NCI-H510A (cell line): ENCODE measurements at regions not wholly inside any gene's neighbourhood (a gene's known extent, or its start where the extent isn't known, plus 50 kb on each side); places are given as distances from the start of the nearest gene placed in this dataset.
"Not testable (repeated sequence)": the region's sequence is repeated elsewhere in the genome, so short reads cannot be mapped to it uniquely, and the experiment has no call there.

Source experiments
- DNase-seq: peaks from one replicate; lab custom pipeline; 2025; lab: John Stamatoyannopoulos, UW

DNA sequence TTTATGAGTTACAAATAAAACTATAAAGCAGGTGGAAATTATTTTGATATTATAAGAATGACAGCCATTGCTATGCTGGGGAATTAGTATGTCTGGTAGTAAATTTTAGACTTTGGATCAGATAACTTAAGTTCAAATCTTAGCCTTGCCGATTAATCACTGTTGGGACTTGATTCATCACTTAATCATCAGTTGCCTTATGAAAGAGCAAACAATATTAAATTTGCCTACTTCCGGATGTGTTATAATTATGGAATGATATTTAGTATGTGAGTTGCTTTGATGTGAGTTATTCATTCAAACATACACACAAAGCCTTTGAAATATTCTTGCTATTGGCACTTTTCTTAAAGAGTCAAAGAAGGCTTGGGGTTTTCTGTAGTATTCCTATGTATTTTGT lies 717.7 kb downstream of the BRINP1 start:
- DNase-seq: no peak

DNA sequence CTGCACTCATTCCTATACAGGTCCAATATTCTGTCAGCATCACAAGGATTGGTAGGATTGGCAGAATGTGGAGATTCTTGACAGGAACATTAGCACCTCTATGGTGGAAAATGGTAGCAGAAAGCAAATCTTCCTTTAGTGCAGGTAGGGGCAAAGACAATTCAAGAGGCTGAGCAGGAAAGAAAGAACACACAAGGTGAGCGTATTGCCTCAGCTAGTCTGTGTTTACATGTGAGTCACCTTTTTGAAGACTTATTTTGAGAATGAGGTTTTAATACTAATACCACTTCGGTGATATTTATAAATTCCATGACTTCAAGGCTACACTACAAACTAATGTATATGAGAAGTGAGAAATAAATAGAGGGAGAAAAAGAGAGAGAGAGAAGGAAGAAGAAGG lies 717.0 kb downstream of the BRINP1 start:
- DNase-seq: no peak

DNA sequence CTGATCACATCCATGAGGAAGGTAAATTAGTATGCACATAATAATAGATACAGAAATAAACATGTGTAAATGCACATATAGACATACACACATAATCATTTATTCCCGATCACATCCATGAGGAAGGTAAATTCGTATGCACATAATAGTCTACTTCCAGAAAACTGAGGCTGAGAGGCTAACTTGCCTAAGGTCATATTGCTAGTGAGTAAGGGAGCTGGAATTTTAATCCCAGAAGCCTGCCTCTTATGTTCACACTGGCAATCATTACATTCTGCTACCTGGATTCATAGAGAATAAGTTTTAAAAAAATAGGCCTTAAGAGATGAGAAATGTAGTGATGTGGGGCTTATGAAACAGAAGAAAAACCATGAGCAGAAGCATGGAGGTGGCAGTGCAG lies 716.3 kb downstream of the BRINP1 start:
- DNase-seq: no peak

DNA sequence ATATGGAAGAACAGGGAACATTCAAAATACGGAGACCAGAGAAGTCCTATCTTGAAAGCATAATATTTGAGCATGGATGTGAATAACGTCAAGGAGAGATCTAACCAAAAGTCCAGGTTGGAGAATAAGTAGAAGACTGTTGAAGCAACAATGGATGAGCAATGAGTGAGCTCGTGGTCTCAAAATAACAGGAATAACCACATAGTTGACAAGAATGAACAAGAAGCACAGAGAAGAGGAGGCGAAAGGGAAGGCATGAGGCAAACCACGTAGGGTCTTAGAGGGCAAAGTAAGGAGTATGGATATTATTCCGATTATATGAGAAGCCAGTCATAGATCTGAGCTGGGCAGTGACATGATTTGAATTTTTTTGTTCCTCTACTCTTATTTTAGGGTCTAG lies 710.2 kb downstream of the BRINP1 start:
- DNase-seq: no peak

DNA sequence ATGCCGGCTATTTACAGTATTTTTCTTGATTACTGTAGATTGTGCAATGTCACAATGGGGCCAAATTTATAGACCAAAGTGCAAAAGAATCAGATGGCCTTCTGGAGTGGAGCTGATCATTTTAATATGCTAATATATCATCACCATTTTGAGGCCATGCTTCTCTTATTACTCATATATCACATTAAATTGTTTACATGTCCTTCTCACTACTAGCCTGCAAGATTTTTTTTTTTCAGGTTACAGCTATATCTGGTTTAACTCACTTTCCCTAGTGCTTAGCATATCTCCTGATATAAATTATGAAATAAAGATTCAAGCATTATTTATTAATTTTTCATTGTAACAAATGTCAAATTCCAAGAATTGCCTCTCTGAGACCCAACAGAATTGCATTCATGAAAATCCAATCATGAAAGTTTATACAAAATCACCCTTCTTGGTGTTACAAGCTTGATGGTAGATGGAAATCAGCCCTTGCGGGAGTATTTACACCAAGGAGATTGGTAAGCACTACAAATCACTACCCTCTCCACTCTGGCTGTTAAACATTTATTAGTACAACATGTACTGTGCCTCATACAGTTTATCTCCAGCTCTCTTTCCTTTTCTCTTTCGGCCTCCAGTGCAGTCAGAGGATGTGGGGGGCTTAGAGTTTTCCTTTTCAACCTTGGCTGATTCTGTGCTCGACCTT lies 703.9 kb downstream of the BRINP1 start:
- DNase-seq: no peak

DNA sequence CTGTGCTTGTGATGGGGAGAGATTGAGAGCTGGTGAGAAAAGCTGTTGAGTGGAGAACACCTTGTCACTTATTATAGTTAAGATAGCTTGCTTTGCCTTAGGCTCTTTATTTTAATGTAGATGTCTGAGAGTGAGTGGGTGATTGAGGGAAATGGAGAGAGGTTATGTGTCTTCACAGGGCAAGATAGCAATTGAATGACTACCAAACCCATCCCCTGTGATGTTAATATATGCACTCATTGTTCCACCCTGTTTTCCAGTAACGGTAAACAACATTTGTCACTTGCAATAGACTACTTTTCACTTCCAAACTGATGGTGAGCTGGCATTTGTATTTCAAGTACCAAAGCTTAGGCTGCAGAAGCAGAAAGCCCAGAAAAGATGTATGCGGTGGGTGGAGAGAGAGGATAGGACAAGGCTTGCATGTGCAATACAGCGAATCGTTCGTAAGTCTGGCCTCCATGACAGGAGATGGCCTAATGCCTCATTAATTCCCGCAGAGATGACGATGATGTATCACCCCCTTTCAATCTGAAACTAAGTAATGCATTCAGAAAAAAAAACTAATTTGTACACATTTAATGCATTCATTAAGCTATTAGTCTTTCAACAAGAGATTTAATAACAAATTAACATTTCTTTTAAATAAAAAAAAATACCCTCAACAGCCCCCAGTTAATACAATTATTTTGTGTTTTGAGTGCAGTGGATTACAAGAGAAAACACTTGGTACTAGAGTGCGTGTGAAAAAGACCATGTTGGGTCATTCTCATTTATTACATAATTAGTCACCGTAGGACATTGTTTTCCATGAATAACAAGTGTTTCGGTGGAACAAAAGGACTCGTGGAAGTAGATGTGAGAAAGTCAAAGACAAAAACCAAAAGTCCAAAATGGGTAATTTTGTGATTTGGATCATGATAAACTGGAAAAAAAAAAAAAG lies 699.0 kb downstream of the BRINP1 start:
- no peak for DNase-seq

DNA sequence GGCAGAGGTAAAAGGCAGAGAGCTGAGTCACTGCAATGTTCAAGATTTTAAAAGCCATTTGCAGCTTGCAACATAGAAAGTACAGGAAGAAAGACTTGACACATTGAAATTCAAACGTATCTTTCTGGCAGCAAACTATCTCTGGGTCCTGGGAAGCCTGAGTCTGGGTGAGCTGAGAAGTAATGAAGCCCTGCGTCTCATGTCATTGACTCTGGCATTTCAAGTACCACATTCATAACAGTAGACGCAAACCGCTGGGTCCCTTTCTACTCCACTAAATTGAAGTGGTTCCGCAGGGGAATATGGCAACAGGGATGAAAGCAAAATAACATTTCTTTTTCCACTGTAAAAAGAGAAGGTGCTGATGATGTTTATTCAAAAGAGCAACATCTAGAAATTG lies 694.3 kb downstream of the BRINP1 start:
- no peak for DNase-seq

DNA sequence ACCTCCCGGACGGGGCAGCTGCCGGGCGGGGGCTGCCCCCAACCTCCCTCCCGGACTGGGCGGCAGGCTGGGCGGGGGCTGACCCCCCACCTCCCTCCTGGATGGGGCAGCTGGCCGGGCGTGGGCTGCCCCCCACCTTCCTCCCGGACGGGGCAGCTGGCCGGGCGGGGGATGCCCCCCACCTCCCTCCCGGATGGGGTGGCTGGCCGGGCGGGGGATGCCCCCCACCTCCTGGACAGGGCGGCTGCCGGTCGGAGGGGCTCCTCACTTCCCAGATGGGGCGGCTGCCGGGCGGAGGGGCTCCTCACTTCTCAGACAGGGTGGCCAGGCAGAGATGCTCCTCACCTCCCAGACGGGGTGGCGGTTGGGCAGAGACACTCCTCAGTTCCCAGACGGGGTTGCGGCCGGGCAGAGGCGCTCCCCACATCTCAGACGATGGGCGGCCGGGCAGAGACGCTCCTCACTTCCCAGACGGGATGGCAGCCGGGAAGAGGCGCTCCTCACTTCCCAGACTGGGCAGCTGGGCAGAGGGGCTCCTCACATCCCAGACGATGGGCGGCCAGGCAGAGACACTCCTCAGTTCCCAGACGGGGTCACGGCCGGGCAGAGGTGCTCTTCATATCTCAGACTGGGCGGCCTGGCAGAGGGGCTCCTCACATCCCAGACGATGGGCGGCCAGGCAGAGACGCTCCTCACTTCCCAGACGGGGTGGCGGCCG lies 691.1 kb downstream of the BRINP1 start:
- not testable (repeated sequence) for DNase-seq

DNA sequence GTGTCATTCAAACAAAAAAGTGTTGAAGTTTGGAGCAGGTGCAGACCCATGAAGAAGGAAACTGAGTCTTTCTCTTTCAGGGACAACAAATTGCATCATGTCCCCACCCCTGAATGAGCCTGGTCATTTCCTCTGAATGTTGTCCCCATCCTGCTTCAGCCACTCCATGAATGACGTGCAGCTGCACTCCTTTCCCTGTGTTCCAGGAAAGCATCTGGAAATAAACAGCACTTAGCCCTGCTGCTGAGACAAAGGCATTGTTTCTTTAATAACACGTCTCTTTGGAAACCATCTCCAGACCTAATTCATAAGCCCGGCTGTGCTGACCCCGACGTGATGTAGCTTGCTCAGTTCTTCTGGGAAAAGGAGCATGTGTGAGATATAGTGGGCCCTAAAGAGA lies 682.3 kb downstream of the BRINP1 start:
- DNase-seq: no peak

DNA sequence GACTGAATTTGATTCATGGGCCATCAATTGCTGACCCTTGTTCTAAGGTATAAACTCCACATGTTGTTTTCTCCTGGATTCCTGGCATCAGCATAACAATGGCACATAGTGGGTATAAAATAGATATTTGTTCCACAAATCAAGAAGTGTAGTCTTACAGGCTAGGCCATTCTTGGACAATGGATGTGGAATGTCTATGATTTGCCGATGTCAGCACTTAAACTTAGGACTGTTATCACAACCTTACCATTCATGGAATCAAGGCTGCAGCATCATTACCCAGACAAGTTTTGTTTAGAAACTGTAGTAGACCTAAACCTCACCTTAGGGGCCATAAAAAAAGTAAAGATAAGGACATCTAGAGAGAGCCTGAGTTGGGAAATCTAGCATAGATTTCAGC lies 680.0 kb downstream of the BRINP1 start:
- no peak for DNase-seq

DNA sequence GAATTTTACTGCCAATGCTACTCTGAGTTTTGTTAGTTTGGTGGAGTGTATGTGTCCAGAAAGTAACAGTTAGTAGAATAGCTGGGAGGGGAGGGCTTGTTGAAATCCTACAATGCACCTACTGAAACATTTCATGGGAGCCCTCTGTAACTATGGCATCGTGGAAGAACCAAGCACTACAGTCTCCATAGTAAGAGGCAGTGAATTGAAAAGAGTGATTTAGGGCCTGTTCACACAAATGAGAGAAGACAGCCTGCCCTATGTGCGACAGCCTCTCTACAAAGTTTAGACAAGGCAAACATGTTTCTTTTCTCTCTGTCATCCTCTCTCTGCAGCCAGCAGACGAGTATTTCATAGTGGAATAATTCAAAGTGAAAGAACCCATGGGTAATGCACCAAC lies 676.6 kb downstream of the BRINP1 start:
- DNase-seq: no peak

DNA sequence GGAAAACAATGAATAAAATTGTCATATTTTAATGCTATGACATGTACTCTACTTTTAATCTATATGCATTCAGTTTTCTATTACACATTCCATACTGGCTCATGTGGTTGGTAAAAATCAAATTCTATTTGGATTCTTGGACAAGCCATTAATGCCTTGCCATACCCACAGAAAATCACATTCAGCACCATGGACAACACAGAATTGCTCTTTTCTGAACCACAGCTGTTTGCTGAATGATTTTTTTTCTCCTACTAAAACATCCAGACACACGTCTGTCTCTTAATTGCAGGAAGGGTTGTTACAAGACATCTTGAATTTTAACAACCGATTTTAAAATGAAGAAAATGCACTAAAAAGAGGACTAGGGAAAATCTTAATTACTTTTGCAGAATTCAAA lies 675.6 kb downstream of the BRINP1 start:
- DNase-seq: no peak

DNA sequence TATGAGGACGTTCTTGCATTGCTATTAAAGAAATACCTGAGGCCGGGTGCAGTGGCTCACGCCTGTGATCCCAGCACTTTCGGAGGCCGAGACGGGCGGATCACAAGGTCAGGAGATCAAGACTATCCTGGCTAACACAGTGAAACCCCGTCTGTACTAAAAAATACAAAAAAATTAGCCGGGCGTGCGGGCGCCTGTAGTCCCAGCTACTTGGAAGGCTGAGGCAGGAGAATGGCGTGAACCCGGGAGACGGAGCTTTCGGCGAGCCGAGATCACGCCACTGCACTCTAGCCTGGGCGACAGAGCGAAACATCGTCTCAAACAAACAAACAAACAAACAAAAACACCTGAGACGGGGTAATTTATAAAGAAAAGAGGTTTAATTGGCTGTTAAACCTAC lies 674.0 kb downstream of the BRINP1 start:
- DNase-seq: not testable (repeated sequence)

DNA sequence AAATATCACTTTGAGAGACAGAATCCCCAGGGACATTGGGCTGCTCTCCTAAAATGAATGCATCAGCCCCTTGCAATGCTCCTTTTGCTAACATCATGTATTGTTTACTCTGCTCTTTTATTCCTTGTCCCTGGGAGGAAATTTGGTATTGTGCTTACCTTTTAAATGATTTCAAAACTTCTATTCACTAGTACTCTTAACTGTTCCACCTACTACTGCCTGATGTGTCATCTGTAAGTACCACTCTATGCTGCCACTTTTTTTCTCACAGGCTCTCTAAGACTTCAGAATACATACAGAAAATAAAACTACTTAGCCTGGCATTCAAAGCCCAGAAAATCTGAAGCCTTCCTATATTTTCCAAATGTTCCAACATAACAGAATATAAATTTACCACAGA lies 667.2 kb downstream of the BRINP1 start:
- no peak for DNase-seq

DNA sequence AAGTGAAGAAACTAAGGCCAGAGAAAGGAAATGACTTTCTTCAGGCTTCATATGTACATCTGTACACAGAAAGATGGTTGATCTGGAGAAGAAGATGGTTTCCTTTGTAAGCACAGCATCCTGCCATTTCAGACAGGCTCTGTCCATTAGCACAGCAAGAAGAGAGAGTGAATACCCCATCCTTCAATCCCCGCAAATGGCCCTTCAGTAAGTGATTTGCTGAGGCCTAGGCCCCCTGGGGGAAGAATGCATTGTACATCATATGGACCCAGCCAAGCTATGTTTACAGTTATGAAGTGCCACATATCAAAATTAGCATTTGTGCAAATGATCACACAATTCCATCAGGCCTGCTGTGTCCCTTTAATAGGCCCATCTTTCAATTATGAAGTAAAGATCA lies 657.4 kb downstream of the BRINP1 start:
- no peak for DNase-seq

DNA sequence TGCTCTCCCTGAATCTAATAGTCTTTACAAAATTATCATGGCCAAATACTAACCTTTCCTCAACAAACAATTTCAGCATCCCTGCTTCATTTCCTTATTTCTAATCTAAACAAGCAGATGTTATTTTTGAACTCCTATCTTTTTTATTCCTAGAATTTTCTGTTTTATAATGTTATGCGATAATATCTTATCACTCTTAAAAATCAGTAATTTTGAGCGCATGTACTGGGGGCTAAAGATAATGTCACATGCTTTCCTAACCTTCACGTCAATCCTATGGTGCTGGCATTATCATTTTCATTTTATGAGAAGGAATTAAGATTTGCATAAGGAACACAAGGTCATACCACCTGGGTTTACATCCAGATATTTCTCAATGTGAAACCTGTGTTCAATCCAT lies 648.0 kb downstream of the BRINP1 start:
- DNase-seq: no peak

DNA sequence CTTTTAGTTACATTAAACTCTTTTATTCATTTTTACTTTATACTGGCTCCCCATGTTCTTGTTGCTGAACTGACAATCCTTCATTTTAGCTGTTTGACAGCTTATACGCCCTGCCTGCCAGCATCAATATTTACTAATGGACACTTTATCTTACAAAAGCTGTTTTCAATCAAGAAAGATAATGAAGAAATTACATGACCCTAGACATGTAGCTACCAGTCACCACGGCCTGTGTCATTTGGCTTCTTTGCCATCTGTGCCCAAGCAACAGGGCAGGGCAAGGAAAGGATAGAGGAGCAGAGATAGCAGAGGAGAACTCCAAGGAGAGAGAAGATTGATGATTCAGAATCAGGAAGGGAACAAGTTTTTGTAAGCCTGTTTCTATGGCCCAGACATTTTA lies 647.3 kb downstream of the BRINP1 start:
- DNase-seq: no peak

DNA sequence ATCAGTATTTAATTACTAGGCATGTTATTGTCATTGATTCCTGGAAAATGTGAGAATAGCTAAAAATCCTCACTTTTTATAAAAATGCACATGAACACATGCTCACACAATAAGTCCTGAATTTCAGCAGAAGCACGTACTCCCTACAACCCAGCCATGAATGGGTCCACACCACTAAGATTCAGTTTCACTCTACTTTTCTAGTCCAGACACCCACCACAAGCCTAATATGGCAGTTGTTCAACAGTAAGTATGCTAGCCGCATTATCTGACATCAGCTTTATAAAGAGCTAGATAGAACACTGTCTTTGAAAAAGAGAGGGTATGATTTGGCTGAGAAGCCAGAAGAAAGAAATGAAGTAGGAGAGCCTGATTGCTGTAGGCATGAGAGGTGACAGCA lies 639.3 kb downstream of the BRINP1 start:
- DNase-seq: no peak

DNA sequence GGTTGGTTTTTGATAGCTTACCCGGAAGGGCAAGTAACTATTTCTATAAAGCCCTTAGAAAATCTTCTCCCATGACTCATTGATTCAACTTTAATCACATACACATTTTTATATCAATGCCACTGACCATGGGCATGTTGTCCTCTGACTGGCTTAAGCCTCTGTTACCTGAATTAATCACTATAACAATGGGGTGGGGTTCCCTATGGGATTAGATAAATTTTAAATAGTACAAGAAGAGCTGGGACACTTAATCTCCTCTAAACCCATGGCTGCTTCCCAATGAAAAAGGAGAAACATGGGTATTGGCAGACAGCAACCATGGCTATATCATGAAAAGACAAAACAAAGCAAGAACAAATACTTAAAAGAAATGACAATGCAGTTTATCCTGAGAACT lies 636.2 kb downstream of the BRINP1 start:
- no peak for DNase-seq

DNA sequence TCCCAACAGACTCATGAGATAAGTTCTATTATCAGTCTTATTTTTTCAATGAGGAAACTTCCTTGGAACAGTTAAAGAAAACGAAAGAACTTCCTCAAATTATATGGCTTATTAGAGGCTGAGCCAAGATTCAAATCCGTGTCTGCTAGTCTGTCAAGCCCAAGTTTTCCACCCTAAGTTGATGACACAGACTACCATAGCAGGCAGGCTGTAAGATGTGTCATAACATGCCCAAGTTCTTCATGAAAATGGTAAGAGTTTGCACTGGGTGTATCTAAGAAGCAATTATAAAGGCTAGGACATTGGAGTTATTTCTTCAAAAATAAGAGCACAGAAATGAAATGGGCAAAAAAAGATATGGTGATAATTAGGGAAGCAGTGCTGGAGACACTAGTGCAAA lies 634.5 kb downstream of the BRINP1 start:
- no peak for DNase-seq

DNA sequence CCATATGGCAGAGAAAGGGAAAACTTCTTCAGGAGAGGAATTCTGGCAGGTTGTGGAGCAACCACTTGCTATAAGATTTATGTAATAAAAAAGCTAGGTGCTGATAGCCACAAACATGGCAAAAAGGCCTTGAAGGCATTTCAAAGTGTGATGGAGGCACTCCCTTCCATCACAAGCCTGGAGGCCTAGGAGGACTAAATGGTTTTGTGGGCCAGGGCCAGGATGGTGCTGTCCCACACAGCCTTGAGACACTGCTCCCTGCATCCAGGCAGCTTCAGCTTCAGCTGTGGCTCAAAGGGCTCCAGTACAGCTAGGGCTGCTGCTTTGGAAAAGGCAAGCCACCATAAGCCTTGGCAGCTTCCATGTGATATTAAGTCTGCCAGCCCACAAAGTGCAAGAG lies 632.8 kb downstream of the BRINP1 start:
- no peak for DNase-seq

DNA sequence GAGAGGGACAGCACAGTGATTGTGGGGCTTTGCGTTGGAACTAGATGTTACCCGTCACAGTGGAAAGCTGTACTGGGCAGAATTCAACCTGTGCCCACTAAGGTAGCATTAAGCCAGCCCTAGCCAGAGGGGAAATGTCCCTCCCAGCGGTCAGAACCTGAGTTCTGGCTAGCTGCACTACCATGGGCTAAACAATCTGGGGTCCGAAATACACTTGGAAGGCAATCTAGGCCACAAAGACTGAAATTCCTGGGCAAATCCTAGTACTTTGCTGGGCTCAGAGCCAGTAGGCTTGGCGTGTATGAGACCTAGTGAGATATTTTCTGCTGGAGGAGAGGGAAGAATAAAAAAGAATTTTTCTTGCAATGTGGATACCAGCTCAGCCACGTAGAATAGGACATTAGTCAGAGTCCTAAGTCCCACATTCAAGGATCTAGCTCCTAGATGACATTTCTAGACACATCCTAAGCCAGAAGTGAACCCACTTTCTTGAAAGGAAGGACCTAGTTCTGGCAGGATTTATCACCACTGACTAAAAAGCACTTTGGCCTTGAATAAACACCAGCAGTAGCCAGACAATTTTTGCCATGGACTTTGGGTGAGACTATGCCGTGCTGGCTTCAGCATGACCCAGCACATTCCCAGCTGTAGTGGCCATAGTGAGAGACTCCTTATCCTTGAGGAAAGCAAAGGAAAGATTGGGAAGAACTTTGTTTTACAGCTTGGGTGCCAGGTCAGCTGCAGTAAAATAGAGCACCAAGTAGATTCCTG lies 618.0 kb downstream of the BRINP1 start:
- no peak for DNase-seq
